ENCODE measurements at regions not wholly inside any gene's neighbourhood (a gene's known extent, or its start where the extent isn't known, plus 50 kb on each side); places are given as distances from the start of the nearest gene placed in this dataset.

- intact Hi-C loops (cut with DNase I; ENCODE audit: low total_unique reads) = no loop called here
- no peaks in the 10 kb centered on the region for H3K9me3 ChIP-seq
- no peak for DNase-seq
- TF ChIP-seq, protein P1, sequence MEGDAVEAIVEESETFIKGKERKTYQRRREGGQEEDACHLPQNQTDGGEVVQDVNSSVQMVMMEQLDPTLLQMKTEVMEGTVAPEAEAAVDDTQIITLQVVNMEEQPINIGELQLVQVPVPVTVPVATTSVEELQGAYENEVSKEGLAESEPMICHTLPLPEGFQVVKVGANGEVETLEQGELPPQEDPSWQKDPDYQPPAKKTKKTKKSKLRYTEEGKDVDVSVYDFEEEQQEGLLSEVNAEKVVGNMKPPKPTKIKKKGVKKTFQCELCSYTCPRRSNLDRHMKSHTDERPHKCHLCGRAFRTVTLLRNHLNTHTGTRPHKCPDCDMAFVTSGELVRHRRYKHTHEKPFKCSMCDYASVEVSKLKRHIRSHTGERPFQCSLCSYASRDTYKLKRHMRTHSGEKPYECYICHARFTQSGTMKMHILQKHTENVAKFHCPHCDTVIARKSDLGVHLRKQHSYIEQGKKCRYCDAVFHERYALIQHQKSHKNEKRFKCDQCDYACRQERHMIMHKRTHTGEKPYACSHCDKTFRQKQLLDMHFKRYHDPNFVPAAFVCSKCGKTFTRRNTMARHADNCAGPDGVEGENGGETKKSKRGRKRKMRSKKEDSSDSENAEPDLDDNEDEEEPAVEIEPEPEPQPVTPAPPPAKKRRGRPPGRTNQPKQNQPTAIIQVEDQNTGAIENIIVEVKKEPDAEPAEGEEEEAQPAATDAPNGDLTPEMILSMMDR (IDR thresholded peaks at IDR 0.05) = no peak
- no peak for TF ChIP-seq POLR2A (IDR thresholded peaks at IDR 0.05)
- H3K4me3 ChIP-seq = no peak overlapping the region
- no peaks in the 10 kb centered on the region for H3K27me3 ChIP-seq
- no peaks in the 10 kb centered on the region for H3K36me3 ChIP-seq
- H3K4me1 ChIP-seq = no peaks in the 10 kb centered on the region
- no peak overlapping the region for H3K27ac ChIP-seq
These were observed 476.8 kb upstream of the CDH11 start for GRCh38 chr16:65598621-65599020.

DNA sequence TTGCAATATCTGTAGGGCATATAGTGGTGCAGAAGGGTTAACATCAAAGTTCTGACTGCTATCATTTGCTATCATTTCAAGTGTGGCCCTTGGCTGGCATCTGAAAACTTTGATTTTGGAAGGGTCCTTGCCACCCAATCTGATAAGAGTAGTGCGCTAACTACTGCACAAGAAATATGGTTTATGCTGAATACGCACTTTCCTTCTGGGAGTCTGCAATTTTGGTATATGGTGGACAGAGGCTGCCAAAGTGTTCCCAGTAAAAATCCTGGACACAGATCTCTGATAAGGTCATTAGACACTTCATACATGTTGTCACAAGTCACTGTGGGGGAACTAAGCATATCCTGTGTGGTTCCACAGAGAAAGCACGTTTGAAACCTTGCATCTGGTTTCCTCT is 461.6 kb upstream of the CDH11 start:
- Histone ChIP-seq H3K4me1 (no peaks in the 10 kb centered on the region), H3K4me3 (no peak overlapping the region), H3K36me3 (no peaks in the 10 kb centered on the region), H3K9me3 (no peaks in the 10 kb centered on the region), H3K27ac (no peak overlapping the region), H3K27me3 (no peaks in the 10 kb centered on the region)
- no peak for TF ChIP-seq POLR2A (IDR thresholded peaks at IDR 0.05)
- TF ChIP-seq, protein P1 (IDR thresholded peaks at IDR 0.05) = no peak
- intact Hi-C loops (cut with DNase I; ENCODE audit: low total_unique reads) = no loop called here
- DNase-seq = no peak

GRCh38 chr16:65579050-65579449 is 457.2 kb upstream of the CDH11 start:
- Histone ChIP-seq H3K9me3 (no peaks in the 10 kb centered on the region), H3K36me3 (no peaks in the 10 kb centered on the region), H3K4me3 (no peak overlapping the region), H3K4me1 (no peaks in the 10 kb centered on the region), H3K27me3 (no peaks in the 10 kb centered on the region), H3K27ac (no peak overlapping the region)
- intact Hi-C loops (cut with DNase I; ENCODE audit: low total_unique reads) = no loop called here
- TF ChIP-seq, protein P1 (IDR thresholded peaks at IDR 0.05) = no peak
- no peak for TF ChIP-seq POLR2A (IDR thresholded peaks at IDR 0.05)
- no peak for DNase-seq

- DNase-seq = no peak
These were observed 454.8 kb upstream of the CDH11 start for GRCh38 chr16:65576631-65577030.

DNA sequence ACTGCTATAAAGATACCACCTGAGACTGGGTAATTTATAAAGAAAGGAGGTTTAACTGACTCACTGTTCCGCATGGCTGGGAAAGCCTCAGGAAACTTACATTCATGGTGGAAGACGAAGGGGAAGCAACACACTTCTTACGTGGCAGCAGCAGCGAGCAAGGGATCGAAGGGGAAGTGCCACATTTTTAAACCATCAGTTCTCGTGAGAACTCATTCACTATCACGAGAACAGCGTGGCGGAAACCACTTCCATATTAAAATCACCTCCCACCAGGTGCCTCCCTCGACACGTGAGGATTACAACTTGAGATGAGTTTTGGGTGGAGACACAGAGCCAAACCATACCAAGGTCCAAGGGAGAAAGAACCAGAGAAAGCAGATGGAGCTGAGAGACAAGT is 454.3 kb upstream of the CDH11 start:
- Histone ChIP-seq H3K27me3 (no peaks in the 10 kb centered on the region), H3K4me3 (no peak overlapping the region), H3K27ac (no peak overlapping the region), H3K36me3 (no peaks in the 10 kb centered on the region), H3K4me1 (no peaks in the 10 kb centered on the region), H3K9me3 (no peaks in the 10 kb centered on the region)
- intact Hi-C loops (cut with DNase I; ENCODE audit: low total_unique reads) = no loop called here
- DNase-seq = no peak
- TF ChIP-seq POLR2A (IDR thresholded peaks at IDR 0.05) = no peak
- TF ChIP-seq, protein P1 (IDR thresholded peaks at IDR 0.05) = no peak

More at GRCh38 chr16:65576631-65577030, 454.8 kb upstream of the CDH11 start:
- no peaks in the 10 kb centered on the region for H3K27me3 ChIP-seq
- no peak overlapping the region for H3K4me3 ChIP-seq
- H3K9me3 ChIP-seq = no peaks in the 10 kb centered on the region
- TF ChIP-seq POLR2A (IDR thresholded peaks at IDR 0.05) = no peak
- TF ChIP-seq, protein P1 (IDR thresholded peaks at IDR 0.05) = no peak
- no peaks in the 10 kb centered on the region for H3K36me3 ChIP-seq
- intact Hi-C loops (cut with DNase I; ENCODE audit: low total_unique reads) = no loop called here
- no peaks in the 10 kb centered on the region for H3K4me1 ChIP-seq
- H3K27ac ChIP-seq = no peak overlapping the region

All from uterus (tissue), 3 donors.